ENCODE measurements at regions not wholly inside any gene's neighbourhood (a gene's known extent, or its start where the extent isn't known, plus 50 kb on each side); places are given as distances from the start of the nearest gene placed in this dataset.

DNA sequence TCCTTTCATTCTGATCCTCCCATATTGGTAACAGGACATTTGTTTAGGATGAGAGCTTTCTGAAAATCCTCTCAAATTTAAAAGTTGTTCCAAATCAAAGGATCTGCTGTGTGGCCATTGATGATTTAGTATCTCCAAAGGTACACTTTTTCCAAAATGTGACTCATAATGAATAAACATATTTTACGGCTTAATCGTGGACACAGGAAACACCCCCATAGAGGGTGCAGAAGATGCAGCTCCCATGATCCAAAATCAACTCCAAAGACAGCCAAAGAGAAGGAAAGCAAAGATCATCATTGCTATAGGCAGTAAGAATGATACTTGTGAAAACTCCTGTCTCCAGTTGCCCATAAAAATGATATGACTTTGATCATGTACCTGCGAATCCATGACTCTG is 239.7 kb downstream of the PIK3R1 start:
- DNase-seq, result no peak

DNA sequence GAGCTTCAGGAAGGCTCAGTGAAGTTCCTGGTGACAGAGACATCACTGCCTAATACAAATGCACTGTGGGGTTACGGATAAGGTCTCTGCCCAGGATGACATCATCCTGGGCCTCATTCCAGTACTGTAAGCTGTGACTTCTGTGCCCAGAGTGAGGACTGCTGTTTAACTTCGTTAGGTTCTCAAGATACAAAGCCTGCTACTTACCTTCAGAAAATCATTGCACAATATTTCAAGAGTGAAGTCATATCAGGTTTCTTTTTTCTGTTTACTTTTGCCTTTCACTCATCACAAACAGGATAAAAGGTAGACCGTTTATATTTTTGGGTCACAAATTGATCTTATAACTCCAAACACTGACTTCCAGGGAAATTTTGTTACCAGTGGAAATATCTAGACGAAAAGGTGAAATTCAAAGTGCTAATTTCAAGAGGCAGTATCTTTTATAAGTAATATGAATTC is 241.2 kb downstream of the PIK3R1 start:
- DNase-seq, result no peak

DNA sequence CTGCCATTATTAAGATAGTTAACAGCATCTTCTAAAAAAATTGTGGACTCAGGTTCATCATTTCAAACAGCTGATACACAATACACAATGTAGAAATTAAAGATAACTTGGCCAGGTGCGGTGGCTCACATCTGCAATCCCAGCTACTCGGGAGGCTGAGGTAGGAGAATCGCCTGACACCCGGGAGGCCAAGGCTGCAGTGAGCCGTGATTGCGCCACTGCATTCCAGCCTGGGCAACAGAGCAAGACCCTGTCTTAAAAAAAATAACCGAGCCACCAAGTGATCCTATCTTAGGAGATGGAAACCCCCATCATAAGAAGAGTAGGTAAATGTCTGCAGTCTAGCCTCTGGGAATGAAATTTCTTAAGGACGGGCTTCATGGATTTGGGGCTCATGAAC is 241.7 kb downstream of the PIK3R1 start:
- DNase-seq, result no peak

DNA sequence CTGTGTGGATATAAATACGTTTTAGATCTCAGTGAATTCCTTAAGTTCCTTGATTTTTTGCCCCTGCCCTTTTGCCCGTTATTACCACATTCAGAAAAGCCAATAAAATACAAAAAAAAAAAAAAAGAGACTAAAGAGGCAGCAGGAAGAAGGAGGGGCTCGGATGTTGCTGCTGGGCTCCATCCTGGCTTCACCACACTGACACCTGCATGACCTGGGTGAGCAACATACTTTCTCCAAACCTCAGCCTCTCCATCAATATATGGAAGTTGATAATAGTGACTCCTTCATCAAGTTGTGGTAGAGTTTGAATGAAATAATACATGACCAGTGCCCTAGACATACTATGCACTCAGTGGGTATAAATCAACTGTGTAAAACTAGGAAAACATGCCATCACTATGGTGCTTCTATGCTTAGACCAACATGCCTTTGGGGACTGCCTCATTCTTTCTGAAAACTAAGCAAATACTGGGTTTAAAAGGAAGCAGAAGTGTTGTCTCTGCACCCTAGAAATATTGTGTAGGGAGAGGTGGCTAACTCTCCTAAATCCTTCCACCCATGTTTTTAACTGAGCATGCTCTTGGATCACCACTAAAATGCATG is 243.0 kb downstream of the PIK3R1 start:
- DNase-seq, result peak; percentile 27

DNA sequence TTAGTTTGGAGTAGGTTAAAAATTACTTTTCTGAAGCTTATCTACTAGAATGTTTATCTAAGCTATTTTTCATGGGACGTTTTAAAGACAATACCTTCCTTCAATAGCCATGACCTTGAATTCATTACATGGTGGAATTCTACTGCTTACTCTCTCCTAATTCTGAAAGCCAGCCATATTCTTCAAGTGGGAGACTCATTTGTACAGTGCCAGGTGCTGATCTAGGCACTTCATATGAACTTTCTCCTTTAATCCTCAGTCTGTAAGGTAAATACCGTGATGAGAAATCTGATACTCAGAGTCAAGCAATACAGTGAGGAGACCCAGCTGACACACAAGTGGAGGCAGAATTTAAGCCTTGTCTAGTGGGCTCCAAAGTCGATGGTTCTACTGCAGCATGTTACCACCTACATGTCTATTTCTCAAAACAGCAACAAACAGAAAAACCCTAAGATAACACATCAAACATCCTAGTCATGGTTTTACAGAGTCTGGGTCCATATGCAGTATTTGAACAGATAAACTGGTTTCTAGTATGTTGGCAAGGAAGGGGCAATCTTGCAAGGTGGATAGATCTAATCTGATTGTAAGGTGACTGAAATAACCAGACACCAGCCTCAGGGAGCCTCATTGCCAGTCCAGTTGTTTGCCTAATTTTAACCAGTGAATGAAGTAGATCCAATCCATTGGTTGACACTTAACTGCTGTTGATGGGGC is 243.7 kb downstream of the PIK3R1 start:
- DNase-seq, result no peak

DNA sequence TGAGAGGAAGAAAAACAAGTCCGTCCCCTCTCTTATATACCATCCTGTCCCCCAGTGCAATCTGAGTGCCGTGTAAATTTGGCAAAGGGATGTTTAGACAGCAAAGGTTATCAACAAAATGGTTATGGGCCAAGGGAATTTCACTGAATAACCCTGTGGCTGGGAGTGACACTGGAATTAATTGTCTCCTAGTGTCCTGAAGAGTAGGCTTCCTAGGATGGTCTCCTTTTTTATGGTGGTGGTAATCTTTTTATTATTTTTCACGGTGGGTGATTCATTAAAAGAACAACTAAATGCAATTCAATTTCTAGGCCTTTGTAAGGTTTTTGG is 244.2 kb downstream of the PIK3R1 start:
- no peak for DNase-seq

DNA sequence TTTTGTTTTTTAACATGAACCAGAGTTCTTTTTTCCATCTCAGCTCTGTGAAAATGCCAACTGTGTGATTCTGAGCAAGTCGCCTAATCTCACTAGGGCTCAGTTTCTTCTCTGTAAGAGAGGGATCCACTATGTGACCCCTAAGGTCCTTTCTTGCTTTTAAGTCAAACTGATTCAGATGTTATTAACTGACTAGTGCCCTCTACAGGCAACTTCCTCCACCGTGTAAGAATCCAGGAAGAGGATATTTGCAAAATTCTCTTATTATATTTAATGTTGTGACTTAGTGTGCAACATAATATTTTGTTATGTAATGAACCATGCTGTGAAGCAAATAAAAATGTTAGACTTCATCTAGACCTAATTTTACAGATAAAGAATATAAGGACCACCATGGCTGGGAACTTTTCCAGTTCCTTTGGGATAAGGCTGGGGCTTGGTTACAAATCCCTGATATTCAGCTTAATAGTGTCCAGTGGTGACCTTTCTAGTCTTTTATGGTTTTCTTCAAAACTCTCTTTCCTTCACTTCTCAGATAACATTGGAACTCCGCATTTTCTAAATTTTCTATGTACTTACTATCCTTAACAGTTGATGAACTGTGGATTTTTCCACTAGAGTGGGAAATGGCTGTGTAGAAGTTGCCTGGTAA is 244.7 kb downstream of the PIK3R1 start:
- DNase-seq, result peak; percentile 72

DNA sequence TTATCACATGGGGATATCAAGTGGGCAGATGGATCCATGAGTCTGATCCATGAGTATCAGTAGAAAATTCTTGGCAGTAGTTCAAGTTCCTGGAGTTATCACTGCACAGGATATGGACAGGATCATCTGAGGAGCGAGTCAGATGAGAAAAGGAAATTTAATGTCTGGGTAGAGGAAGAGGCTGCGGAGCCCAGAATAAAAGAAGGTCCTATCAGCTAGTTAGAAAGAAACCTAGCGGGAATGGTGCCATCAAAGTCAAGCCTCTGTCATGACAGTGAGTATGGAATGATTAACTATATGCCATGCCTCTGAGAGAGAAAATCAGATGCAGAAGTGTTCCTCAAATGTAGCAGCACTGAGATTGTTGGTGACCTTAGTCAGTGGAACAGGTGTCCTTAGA is 248.1 kb downstream of the PIK3R1 start:
- DNase-seq, result no peak

DNA sequence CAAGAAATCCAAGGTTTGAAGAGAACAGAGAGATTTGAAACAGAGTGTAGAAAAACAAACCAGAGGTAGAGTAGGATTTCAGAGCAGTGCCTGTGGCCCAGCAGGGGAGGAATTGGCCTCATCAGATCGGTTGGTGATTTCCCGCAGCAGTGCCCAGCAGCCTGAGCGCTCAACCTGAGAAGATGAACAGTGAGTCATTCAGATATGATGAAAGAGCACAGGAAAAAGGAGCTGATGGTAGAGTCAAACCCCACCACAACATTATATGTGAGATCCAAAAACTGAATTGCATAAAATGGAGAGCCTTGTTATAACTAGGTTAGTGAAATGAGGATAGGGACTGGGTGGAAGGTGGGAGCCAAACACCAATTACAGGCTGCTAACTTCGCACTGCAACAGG is 248.9 kb downstream of the PIK3R1 start:
- peak; percentile 31 for DNase-seq

DNA sequence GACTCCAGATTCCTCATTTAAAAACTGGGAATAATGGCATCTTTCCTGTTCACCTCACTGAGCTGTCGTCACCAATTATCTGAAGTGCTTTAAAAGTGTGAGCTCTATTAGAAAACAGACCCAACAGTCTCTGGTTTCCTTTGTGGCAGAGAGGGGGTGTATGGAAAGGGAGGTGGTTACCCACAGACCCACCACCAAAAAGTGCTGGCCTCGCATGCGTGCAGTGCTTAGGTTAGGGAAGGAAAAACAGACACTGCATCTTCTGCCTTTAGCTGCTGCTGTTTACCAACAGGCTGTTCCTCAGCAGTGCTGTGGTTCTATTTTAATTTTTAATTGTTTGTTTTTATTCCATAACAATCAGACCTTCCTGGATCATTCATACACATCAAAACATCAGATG is 249.6 kb downstream of the PIK3R1 start:
- DNase-seq, result peak; percentile 7

DNA sequence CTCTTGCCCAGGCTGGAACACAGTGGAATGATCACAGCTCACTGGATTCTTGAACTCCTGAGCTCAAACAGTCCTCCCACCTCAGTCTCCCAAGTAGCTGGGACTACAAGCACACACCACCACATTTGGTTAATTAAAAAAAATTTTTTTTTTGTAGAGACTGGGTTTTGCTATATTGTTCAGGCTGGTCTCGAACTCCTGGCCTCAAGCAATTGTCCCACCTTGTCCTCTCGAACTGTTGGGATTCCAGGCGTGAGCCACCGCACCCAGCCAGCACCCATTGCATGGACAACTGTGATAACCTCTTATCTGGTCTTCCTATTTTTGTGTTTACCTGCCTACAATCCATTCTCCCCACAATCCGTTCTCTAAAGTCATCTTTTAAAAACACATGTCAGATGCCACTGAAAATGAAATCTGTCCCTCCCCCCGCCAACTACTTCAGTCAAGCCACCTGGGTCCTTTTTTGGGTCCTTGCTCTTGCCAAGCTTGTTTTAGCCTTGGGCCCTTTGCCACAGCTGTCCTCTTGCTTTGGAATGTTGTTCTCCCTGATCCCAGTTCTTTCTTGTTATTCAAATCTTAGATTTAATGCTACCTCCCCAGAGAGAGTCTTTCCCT is 250.5 kb downstream of the PIK3R1 start:
- no peak for DNase-seq

DNA sequence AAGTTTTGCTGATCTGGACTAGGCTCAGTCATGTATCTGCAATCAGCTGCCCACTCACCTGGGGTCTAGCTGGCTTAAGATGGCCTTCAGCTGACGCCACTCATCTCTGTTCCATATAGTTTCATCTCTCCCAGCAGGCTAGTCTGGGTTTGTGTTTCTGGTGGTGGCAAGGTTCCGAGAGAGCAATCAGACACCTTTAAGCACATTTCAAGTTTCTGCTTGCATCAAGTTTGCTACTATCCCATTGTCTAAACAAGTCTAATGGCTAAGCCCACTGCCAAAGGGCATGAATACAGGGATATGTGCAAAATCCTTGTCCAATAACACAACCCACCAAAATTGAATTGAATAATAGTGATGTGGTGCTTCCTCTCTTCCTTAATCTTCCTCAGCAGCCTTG is 251.7 kb downstream of the PIK3R1 start:
- DNase-seq, result no peak

DNA sequence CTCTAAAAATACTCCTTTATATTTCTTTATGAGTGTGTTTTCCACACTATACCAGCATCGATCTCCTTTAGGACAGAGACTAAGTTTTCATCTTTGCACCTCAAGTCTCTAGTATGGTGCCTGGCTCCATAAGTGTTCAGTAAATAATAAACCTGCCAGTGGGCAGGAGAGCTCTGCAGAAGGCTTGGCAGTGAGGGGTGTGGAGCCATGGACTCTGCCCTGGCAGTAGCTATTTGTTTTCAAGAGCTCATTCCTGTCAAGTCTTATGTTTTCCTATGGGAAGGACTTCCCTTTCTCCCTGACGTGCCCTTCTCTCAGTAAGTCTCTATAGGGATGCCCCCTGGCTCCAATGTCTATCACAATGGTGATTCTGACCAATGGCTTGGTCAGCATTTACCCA is 252.2 kb downstream of the PIK3R1 start:
- DNase-seq, result no peak

DNA sequence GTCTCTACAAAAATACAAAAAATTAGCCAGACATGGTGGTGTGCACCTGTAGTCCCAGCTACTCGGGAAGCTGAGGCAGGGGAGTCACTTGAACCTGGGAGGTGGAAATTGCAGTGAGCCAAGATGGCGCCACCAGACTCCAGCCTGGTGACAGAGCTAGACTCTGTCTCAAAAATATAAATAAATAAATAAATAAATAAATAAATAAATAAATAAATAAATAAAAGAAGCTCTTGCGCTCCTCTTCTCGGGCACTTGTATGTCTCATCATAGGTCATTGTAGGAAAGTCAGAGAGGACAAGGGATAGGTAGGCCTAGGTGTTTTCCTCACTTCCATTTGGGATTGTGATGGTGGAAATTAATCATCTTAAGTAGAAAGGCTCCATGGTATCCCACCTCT is 252.8 kb downstream of the PIK3R1 start:
- no peak for DNase-seq

DNA sequence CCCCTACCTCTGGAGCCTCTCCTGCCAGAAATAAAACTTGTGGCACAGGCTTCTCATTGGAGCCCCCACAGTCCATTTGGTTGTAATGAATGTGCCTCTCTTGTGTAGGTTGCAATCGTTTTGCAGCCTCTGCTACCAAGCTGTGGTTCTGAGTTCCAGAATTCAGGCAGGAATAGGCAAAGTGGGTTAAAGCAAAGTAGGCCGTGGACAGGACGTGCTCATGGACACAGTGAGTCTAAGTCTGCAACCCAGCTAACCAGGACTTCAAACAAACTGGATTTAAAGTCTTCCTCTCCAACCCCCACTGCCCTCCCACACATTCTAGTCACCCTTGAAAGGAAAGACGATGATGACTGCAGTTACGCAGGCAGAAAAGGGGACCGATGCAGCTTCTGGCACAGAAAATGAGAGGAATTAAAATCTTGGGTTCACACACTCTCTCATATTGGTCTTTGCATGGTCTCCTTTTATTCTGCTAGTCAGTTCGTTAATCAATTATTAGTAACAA is 260.0 kb downstream of the PIK3R1 start:
- no peak for DNase-seq

DNA sequence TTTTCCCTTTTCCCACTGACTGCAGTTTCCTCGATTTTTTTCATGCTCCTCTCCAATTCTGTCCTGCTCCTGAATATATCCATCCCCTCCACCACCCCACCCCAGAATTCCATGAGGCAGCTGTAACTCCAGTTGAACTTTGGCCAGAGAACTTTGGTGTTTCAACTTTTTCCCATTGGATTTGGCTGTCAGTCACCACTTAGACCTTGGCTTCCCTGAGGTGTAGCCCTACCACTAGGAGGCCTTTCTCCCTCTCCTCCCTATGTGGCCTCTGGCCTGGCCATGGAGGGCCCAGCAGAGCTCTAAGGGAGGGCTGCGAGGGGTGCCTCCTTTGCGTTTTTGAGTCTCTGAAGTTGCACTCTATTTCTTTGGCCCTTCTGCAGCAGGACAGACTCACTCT is 261.3 kb downstream of the PIK3R1 start:
- DNase-seq, result no peak

DNA sequence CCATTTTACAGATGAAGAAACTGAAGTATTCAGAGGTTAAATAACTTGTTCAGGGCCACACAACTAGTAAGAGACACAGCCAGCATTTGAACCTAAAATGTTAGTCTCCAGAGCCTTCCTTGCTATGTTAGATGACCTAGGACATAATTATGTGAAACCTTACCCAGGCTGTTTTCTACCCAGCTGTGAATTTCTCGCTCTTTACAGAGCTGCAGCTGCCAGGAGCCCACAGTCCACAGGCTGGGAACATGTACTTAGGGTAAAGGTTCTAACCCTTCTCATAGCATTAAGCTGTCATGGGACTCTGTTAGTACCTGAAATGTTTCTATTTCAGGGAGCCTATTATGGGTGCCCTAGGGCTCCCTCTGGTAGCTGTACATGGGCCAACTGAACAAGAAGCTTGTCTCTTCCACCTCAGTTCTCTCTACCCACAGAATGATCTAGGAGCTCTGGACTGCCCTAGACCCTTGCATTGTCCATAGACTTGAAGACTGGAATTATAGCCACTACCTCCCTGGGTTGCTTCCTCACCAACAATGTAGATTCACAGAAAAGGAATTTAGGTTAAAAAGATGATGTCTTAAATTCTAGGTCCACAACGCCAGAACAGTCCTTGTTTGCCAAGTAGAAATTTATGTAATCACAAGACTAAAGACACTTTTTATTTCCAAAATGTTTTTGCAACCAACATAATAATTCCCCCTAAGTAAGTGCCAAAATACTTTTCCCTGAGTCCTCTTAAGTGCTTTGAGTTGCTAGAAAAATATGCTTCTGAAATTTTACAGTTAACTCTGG is 262.9 kb downstream of the PIK3R1 start:
- no peak for DNase-seq

DNA sequence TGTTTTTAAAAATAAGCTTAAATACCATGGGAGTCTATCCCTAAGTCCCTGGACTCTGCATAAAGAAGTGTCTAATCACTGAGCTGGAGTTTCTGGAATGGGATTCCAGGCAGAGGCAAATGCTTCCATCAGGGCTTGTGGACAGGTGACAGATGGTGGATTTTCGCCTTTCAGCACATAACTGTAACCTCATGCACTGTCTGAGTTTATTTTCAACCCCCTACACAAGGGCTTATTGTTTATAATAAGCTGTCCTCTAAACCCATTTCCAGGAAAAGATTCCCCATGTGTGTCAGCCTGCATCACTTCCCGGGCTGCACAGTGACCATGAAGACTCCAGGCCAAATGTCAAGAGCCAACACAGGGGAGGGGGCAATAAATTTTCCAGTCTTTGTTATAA is 264.0 kb downstream of the PIK3R1 start:
- no peak for DNase-seq

DNA sequence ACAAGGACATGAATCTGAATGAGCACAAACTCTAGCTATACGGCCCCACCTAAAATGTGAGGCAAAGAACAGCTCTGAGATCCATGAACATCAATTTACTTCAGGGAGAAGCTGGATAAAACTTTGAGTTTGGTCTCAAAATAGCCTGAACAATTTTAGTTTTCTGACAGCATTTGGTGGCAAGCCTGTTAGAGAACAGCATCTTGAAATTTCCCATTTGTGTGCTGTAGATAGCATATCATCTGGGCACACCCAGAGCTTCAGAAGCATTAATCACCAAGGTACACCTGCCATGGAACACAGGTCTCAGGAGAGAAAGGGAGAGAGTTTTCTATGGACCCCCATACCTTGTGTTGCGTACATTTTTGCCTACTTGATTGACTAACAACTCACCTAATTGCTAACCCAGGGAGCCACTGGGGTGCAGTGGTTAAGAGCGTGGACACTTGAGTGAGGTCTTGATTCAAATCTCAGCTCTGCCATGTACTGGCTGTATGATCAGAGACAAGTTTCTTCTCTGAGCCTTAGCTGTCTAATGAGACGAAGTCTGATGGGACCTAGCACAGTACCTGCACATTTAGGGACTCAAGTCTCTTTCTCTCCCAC is 264.9 kb downstream of the PIK3R1 start:
- DNase-seq, result no peak

DNA sequence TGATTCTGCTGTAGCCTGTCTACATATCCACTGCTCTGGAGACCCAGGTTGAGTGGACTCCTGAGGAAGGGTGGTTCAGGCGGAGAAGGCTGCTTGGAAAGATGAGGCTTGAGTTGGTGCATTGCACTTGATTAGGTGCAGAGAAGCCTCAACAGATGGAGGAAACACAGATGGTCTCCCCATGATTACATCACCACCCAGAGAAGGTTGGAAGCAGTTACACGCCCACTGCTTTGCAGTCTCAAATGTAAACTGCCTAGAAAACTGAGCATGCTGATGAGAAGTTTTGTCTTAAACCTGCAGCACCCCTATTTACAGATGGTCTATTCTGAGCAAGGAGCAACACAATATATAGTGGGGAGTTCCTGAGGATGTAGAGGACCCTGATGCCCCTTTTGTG is 266.6 kb downstream of the PIK3R1 start:
- DNase-seq, result no peak

DNA sequence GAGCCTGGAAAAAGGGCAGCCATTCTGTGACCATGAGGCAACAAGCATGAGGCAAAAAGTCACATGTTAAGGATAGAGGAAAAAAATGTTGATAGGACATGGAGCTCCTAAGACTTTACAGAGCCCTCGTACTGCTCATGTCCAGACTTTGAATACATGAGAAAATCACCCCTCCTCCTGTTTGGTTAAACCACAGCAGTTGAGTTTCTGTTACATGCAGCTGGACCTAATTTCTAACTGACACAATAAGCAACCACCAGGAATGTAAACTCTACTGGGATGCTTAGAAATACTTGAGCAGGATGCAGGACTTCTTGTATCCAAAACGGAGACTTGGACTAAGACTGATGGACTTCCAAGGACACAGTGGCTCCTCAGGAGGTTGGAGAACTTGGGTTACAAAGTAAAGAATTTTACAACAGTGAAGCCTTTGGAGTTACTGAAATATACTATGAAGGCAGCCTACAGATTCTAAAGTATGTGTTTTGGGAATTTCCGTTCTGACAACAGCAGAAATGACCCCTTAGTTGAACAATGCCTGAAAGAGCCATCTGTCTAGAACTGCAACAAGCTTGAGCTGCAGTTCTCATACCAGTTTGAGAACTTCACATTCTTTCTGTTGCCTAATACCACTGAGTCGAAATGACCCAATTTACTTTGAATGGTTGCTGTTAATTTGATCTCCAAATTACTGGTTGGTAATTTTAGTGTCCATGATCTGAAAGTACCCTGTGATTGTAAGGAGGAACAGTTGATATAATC is 268.9 kb downstream of the PIK3R1 start:
- no peak for DNase-seq

DNA sequence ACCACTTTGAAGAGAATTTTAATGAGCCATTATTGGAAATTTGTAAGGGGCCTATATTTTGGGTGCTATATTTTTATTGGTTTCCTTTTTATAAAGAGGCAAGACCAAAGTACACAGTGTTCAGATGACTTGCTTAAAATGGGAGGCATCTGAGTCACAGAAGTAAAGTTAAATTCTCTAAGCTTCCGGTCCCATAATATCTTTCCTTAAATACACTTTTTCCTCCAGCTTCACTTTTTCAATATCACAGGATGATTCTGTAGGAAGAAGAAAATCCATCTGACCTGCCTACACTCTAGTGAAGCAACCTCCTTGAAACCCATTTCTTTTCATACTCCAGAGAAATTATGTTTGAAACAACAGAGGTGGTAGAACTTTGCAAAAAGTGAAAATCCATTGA is 274.0 kb downstream of the PIK3R1 start:
- no peak for DNase-seq

Measured in CD4-positive, alpha-beta T cell treated with Interleukin-12 subunit alpha and Interleukin-12 subunit beta, for 1 hour (primary cell).